ENCODE measurements at regions not wholly inside any gene's neighbourhood (a gene's known extent, or its start where the extent isn't known, plus 50 kb on each side); places are given as distances from the start of the nearest gene placed in this dataset.
"Not testable (repeated sequence)": the region's sequence is repeated elsewhere in the genome, so short reads cannot be mapped to it uniquely, and the experiment has no call there.

- H3K36me3 ChIP-seq = no peaks in the 10 kb centered on the region
- no peak overlapping the region for H3K4me3 ChIP-seq
- no peak for DNase-seq (ENCODE audit: low spot score in 2 of 2)
- H3K27ac ChIP-seq = no peak overlapping the region
- no peaks in the 10 kb centered on the region for H3K4me1 ChIP-seq
- H3K27me3 ChIP-seq = no peaks in the 10 kb centered on the region
- no peak for TF ChIP-seq POLR2A (IDR thresholded peaks at IDR 0.05)
- no peak for TF ChIP-seq EP300 (IDR thresholded peaks at IDR 0.05)
- no peak for TF ChIP-seq CTCF (IDR thresholded peaks at IDR 0.05)
- H3K9me3 ChIP-seq = no peaks in the 10 kb centered on the region
Observed at GRCh38 chr3:6467186-6467585, 393.7 kb upstream of the GRM7 start.

- Histone ChIP-seq H3K27me3 (no peaks in the 10 kb centered on the region), H3K27ac (no peak overlapping the region), H3K9me3 (no peaks in the 10 kb centered on the region), H3K36me3 (no peaks in the 10 kb centered on the region), H3K4me1 (no peaks in the 10 kb centered on the region), H3K4me3 (no peak overlapping the region)
- 79% methylated on average over 7 of the region's 7 CpGs for WGBS, 2 donors
- no peak for DNase-seq (ENCODE audit: low spot score in 2 of 2)
- TF ChIP-seq EP300 (IDR thresholded peaks at IDR 0.05) (no peak), CTCF (IDR thresholded peaks at IDR 0.05) (no peak), POLR2A (IDR thresholded peaks at IDR 0.05) (no peak)
Observed at GRCh38 chr3:6468589-6468988, 392.3 kb upstream of the GRM7 start.

- H3K4me1 ChIP-seq = no peaks in the 10 kb centered on the region
- H3K9me3 ChIP-seq = no peaks in the 10 kb centered on the region
- no peak overlapping the region for H3K27ac ChIP-seq
- no peak for DNase-seq (ENCODE audit: low spot score in 2 of 2)
- no peaks in the 10 kb centered on the region for H3K36me3 ChIP-seq
- H3K27me3 ChIP-seq = no peaks in the 10 kb centered on the region
- TF ChIP-seq CTCF (IDR thresholded peaks at IDR 0.05) (no peak), POLR2A (IDR thresholded peaks at IDR 0.05) (no peak)
- no peak overlapping the region for H3K4me3 ChIP-seq
- WGBS, 2 donors = 83 to 88% methylated on average over 8 of the region's 8 CpGs
Observed at GRCh38 chr3:6471744-6472143, 389.2 kb upstream of the GRM7 start.

GRCh38 chr3:6490487-6491327 lies 370.2 kb upstream of the GRM7 start:
- WGBS, 2 donors = 73 to 85% methylated on average over 9 to 32 of the region's 34 CpGs

GRCh38 chr3:6491768-6492167 lies 369.1 kb upstream of the GRM7 start:
- no peaks in the 10 kb centered on the region for H3K9me3 ChIP-seq
- H3K36me3 ChIP-seq = no peaks in the 10 kb centered on the region
- no peak for TF ChIP-seq POLR2A (IDR thresholded peaks at IDR 0.05)
- no peak for TF ChIP-seq EP300 (IDR thresholded peaks at IDR 0.05)
- TF ChIP-seq CTCF (IDR thresholded peaks at IDR 0.05) = no peak
- 51 to 62% methylated on average over 2 of the region's 2 CpGs for WGBS, 2 donors
- H3K4me1 ChIP-seq = no peaks in the 10 kb centered on the region
- H3K27ac ChIP-seq = no peak overlapping the region
- no peak for DNase-seq (ENCODE audit: low spot score in 2 of 2)
- H3K4me3 ChIP-seq = no peak overlapping the region
- H3K27me3 ChIP-seq = no peaks in the 10 kb centered on the region

More at GRCh38 chr3:6490487-6491327, 370.2 kb upstream of the GRM7 start:
- not testable (repeated sequence) for H3K36me3 ChIP-seq; H3K9me3 ChIP-seq; H3K27ac ChIP-seq; H3K4me3 ChIP-seq; H3K27me3 ChIP-seq; H3K4me1 ChIP-seq; DNase-seq (ENCODE audit: low spot score in 2 of 2)
